ENCODE measurements at regions not wholly inside any gene's neighbourhood (a gene's known extent, or its start where the extent isn't known, plus 50 kb on each side); places are given as distances from the start of the nearest gene placed in this dataset.

GRCh38 chrX:7546551-7547080, 296.4 kb upstream of the VCX start:
- Histone ChIP-seq H3K4me3 (ENCODE audit: low read depth, low read length) (no peak overlapping the region), H3K27me3 (ENCODE audit: insufficient read depth, low read depth, severe bottlenecking) (peaks cover 4% of the 10 kb centered on the region), H3K27ac (no peak overlapping the region), H3K9me3 (ENCODE audit: severe bottlenecking) (no peaks in the 10 kb centered on the region), H3K36me3 (no peaks in the 10 kb centered on the region)
- TF ChIP-seq, protein P1, sequence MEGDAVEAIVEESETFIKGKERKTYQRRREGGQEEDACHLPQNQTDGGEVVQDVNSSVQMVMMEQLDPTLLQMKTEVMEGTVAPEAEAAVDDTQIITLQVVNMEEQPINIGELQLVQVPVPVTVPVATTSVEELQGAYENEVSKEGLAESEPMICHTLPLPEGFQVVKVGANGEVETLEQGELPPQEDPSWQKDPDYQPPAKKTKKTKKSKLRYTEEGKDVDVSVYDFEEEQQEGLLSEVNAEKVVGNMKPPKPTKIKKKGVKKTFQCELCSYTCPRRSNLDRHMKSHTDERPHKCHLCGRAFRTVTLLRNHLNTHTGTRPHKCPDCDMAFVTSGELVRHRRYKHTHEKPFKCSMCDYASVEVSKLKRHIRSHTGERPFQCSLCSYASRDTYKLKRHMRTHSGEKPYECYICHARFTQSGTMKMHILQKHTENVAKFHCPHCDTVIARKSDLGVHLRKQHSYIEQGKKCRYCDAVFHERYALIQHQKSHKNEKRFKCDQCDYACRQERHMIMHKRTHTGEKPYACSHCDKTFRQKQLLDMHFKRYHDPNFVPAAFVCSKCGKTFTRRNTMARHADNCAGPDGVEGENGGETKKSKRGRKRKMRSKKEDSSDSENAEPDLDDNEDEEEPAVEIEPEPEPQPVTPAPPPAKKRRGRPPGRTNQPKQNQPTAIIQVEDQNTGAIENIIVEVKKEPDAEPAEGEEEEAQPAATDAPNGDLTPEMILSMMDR (IDR thresholded peaks at IDR 0.05; ENCODE audit: low read depth, low read length), result no peak
- no peak for DNase-seq

DNA sequence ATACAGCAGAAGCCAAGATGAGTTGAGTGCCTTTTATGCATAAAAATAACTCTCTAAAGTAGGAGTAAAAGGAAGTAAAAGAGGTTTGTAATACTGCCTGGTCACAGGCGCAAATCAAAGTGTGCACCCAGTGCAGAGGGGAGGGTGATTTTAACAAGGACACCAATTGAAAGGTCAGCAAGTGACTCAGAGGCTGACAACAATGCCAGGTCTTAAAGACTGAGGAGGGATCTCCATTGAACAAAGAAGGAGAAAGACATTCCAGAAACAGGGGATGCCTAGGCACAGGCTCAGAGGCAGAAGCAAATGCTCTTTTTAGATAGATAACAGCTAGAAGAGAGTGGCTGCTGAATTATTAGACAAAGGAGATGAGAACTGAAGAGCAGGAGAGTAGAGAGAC, 297.4 kb upstream of the VCX start:
- Histone ChIP-seq H3K36me3 (no peaks in the 10 kb centered on the region), H3K4me3 (ENCODE audit: low read depth, low read length) (no peak overlapping the region), H3K9me3 (ENCODE audit: severe bottlenecking) (no peaks in the 10 kb centered on the region), H3K27ac (no peak overlapping the region), H3K27me3 (ENCODE audit: insufficient read depth, low read depth, severe bottlenecking) (peaks cover 4% of the 10 kb centered on the region)
- TF ChIP-seq, protein P1 (IDR thresholded peaks at IDR 0.05; ENCODE audit: low read depth, low read length), result no peak
- DNase-seq, result no peak

DNA sequence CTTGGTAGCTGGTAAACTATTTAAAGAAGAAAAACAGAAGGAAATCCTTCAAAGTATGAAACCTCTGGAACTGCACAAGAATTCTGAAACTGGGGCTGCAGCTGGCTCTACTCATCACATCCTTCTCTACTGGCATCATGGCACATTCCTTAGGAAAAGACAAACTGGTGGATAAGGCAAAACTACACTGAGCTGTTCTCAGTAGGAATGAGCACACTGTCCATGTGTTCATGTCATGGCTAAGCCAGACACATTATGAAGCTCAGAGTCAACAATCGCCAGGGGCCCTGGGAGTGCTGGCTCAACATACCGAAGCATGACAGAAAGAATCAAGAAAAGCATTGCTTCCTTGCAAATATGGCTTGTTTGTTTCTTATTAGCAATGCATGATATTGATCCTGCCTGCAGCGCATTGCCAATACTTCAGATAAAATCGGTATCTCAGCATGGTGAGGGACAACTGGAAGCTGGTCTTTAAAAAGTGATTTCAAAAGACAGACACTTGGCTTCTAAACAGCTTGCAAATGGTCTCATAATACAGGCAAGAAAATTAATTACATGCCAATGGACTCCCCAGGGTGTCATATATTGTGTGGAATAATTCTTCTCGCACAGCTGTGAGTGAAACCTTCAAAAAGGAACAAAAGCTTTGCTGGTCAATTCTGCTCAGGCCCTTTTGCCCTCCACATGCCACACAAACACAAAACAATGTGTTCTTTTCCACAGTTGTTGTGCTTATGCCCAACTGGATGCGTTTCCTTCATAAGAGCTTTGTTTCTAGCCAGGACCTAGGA, 300.2 kb upstream of the VCX start:
- Histone ChIP-seq H3K27ac (no peak overlapping the region), H3K9me3 (ENCODE audit: severe bottlenecking) (no peaks in the 10 kb centered on the region), H3K36me3 (no peaks in the 10 kb centered on the region), H3K4me3 (ENCODE audit: low read depth, low read length) (no peak overlapping the region), H3K27me3 (ENCODE audit: insufficient read depth, low read depth, severe bottlenecking) (no peaks in the 10 kb centered on the region)
- TF ChIP-seq, protein P1 (IDR thresholded peaks at IDR 0.05; ENCODE audit: low read depth, low read length), result no peak
- no peak for DNase-seq

DNA sequence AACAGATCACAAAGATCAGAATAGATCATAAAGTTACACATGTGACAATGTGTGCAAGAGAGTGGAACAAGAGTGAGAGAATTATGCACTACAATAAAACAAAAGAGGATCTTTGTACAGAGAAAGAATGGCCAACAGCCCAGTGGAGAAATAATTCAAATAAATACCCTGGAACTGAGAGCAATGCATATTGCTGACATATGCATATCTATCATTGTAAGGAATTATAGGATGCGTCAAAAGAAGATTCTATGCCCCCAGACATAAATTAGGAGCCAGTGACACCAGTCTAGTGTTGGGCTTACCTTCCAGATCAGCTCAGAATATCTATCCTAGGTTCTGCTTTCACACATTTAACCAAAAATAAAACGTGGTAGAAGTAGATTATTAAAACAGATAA, 320.1 kb upstream of the VCX start:
- Histone ChIP-seq H3K36me3 (no peaks in the 10 kb centered on the region), H3K27ac (no peak overlapping the region), H3K27me3 (ENCODE audit: insufficient read depth, low read depth, severe bottlenecking) (no peaks in the 10 kb centered on the region), H3K9me3 (ENCODE audit: severe bottlenecking) (no peaks in the 10 kb centered on the region), H3K4me3 (ENCODE audit: low read depth, low read length) (no peak overlapping the region)
- TF ChIP-seq, protein P1 (IDR thresholded peaks at IDR 0.05; ENCODE audit: low read depth, low read length), result no peak
- no peak for DNase-seq

DNA sequence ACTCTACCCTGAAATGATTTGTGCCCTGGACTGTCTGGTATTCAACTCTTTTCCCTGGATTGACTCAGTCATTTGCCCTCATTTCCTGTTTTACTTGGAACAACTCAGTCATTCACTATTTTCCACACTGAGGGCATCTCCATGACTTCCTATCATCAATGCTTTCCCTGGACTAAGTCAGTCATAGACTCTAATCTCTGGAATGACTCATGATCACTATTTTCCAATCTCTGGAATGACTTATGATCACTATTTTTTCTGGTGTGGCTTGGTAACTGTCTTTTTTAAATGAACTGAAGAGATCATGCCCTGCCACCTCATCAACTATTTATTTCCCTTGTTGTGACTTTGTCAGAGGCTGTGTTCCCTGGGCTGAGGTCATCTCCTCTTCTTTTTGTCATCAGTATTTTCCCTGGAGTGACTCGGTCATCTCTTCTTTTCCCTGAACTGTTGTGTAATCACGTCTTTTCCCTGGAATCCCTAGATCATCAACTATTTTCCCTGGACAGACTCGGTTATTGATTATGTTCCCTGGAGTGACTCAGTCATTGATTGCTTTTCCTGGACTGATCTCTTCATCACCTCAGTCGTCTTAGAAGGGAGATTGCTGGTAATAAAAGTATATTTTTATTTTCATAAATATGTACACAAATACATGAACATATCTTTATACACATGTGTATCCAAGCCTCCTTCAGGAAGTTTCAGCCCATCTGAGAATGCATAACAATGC, 327.1 kb upstream of the VCX start:
- no peak overlapping the region for H3K4me3 ChIP-seq (ENCODE audit: low read depth, low read length)
- H3K36me3 ChIP-seq, result no peaks in the 10 kb centered on the region
- TF ChIP-seq, protein P1 (IDR thresholded peaks at IDR 0.05; ENCODE audit: low read depth, low read length), result no peak
- no peaks in the 10 kb centered on the region for H3K9me3 ChIP-seq (ENCODE audit: severe bottlenecking)
- DNase-seq, result no peak
- no peaks in the 10 kb centered on the region for H3K27me3 ChIP-seq (ENCODE audit: insufficient read depth, low read depth, severe bottlenecking)
- no peak overlapping the region for H3K27ac ChIP-seq

All from WERI-Rb-1 (cell line).